NCI-H1105 treated with DMSO at 0.1 percent for 48 hours (cell line): ENCODE measurements at regions not wholly inside any gene's neighbourhood (a gene's known extent, or its start where the extent isn't known, plus 50 kb on each side); places are given as distances from the start of the nearest gene placed in this dataset.
"Not testable (repeated sequence)": the region's sequence is repeated elsewhere in the genome, so short reads cannot be mapped to it uniquely, and the experiment has no call there.

ENCODE experiments used
- DNase-seq: peaks from one replicate; lab custom pipeline; 2025; lab: John Stamatoyannopoulos, UW

- DNase-seq = no peak
These were observed 951.9 kb downstream of the TSN start for GRCh38 chr2:122707224-122707824.

DNA sequence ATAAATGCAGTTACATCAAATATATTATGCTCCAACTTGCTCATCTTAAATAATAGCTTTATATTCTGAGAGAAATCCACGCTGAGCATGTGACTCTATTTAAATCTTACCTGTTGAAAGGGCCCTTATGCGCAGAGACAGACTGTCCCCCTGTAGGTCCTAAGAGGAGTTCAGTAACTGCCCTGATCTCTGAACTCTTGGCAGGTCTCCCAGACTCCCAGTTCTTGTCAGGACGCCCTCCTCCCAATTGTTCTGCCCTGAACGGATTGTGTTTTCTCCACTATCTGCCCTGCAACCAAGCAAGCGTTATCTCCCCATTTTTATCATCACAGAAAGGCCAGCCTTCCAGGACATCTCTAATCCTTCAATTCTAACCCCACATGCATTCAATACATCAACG is 954.6 kb downstream of the TSN start:
- no peak for DNase-seq

DNA sequence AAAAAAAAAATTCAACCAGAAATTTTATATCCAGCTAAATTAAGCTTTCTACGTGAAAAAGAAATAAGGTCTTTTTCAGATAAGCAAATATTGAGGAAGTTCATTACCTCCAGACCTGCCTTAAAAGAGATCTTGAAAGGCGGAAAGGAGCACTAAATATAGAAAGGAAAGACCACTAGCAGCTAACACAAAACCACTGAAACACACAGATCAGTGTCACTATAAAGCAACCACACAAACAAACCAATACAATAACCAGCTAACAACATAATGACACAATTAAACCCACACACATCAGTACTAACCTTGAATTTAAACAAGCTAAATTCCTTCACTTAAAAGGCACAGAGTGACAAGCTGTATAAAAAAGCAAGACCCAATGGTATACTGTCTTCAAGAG is 958.3 kb downstream of the TSN start:
- DNase-seq = no peak

- DNase-seq = not testable (repeated sequence)
These were observed 965.4 kb downstream of the TSN start for GRCh38 chr2:122720822-122721221.

GRCh38 chr2:122734766-122735424 is 979.4 kb downstream of the TSN start:
- DNase-seq = no peak

GRCh38 chr2:122736279-122736678 is 980.8 kb downstream of the TSN start:
- peak; percentile 27 for DNase-seq

- DNase-seq = no peak
These were observed 982.1 kb downstream of the TSN start for GRCh38 chr2:122737429-122738077.

DNA sequence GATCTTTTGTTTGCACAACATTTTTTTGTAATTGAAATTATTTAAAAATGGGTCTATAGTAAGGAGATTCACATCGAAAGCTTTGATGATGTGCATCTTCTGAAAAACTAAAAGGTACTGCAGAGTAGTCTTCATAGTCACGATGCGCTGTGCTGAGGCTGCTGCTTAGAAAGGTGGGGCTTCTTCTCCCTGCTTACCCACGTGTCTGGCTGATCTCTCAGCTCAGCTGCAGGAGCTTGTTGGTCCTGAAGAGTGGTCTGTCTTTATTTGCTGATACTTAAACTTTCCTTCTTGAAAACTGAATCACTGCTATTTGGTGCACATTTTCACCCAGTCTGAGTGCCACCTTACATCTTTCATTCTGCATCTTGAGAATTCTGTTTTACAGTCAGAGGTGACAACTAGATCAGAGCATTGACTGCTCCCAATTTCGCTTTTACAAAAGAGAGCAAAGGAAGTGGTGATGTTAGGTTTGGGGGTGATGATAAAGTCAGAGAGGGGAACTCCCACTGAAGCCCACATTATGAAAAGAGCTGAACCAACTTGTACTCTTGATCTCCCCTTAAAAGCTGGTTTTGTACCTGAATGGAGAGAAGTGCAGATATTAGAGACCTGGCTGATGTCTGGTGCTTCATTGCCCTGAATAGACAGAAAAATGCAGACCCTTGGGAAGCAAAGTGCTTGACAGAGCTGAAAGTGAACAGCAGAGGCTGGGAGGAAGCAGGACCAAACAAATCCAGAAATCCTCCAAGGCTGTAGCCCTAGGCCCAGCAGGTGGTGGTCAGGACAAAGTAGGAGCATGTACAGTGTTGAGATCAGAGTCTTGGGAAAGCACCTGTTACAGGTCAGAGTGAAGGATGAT is 984.5 kb downstream of the TSN start:
- DNase-seq = no peak

GRCh38 chr2:122740594-122740948 is 985.1 kb downstream of the TSN start:
- no peak for DNase-seq

DNA sequence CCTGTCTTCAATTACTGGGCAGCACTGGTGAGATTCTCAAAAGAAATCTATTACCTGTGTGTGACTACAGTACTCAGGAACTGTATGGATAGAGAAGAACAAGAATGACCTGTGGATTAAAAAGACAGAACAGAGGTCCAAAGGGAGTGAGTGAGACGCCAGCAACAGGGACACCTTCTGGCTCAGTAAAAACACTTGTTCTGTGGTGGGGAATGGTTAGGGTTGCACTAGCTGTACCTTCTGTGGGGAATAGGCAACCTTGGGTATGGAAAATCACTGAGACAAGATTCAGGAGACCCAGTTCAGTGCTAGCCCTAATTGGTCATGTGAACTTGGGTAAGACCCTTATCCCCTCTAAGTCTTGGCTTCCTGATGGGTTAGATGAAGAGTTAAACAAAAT is 986.0 kb downstream of the TSN start:
- no peak for DNase-seq

- no peak for DNase-seq
These were observed 987.7 kb downstream of the TSN start for GRCh38 chr2:122743021-122743675.

GRCh38 chr2:122745603-122746002 is 990.2 kb downstream of the TSN start:
- DNase-seq = no peak

DNA sequence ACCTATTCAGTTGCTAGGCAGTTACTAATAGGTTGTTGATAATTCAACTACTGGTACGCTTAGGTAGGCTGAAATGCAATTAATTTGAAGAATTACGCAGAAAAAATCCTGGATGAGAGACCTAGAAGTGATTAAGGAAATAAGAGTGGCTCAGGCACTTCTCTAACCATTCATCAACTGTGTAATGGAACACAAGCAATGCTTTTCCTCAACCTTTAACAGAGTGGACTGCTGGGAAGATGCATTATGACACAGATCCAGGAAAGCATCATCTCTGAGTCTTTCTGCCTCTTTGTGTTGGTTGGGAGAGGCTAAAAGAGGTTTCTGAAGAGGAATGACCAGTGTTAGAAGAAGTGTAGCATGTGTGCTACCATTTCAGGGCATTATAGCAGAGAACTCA is 992.2 kb downstream of the TSN start:
- DNase-seq = no peak

GRCh38 chr2:122748552-122749011 is 993.1 kb downstream of the TSN start:
- no peak for DNase-seq

DNA sequence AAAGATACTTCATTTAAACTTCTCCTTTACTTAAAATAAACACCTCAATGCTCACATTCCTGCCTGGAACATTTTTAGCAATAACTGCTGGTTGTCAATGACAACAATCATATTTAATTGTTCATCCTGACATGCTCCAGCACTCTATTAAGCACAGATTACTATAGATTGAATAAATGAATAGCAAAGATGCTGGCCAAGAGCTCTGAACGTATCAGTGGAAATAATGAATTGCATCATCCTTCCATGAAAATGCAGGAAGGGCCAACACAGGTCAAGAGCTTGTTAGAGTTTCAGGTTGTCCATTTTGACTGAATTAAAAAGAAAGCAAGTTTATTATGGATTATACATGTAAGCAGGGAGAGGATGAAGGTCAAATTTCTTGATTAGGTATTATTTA is 994.0 kb downstream of the TSN start:
- DNase-seq = no peak

GRCh38 chr2:122750095-122750494 is 994.6 kb downstream of the TSN start:
- no peak for DNase-seq

DNA sequence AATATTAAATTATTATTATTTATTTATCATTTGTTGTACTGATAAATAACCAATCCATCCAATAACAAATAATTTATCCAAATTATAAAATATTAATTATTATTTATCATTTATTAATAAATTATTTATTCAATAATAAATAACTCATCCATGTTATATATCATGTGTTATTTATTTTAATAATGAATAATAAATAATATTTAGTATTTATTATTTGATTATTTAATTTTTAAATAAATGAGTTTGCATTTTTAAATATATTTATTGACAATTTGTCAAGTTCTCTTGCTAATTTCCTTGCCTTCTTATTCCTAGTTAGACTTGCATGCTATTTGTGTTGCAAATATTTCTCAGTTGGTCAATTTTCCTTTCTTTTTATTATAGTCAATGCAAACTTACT is 995.4 kb downstream of the TSN start:
- no peak for DNase-seq

- DNase-seq = no peak
These were observed 997.9 kb downstream of the TSN start for GRCh38 chr2:122753336-122753735.

DNA sequence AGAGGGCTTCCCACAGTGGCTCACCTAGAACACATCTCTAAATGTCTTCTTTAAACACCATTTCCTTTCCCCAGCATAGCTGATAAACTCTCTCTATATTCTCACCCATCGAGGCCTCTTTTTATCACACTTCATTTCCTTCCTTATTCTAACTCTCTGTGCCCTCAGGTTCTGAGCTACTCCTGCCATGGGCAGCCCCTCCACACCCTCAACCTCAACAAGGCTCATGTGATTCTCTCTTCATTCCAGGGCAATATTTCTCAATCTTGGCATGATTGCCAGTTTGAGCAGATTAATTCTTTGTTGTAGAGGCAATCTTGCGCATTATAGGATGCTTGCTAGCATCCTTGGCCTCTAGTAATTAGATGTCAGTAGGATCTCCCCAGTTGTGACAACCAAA is 999.1 kb downstream of the TSN start:
- DNase-seq = no peak

- DNase-seq = no peak
These were observed 999.9 kb downstream of the TSN start for GRCh38 chr2:122755281-122755780.

DNA sequence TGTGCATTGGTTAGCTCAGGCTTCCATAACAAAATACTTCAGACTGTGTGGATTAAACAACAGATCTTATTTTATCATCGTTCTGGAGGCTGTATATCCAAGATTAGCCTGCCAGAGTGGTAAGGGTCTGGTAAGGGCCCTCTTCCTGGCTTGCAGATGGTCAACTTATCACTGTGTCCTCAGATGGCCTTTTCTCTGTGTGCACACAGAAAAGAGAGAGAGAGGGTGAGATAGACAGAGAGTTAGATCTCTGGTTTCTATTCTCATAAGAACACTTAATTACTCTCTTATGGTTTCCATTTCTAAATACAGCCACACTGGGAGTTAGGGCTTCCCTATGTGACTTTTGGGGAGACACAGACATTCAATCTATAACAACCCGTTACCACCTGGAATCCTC is 1003.5 kb downstream of the TSN start:
- DNase-seq = no peak

DNA sequence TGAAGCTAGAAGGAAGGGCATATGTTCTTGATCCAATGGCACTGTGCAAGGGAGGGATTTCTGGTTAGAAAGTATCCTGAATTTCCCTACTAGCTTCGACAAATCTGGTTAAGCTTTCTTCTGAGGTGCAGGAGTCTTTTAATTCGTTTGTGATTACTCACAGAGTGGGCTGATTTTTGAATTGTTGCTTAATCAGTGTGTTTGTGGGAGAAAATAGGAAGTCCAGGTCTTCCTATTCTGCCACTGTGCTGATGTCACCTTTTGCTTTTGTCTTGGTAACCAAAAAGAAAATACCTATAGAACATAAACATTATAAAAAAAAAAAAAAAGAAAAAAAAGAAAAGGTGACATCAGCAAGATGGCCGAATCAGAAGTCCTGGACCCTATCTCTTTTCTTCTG is 1008.6 kb downstream of the TSN start:
- no peak for DNase-seq
